IMR-90 (cell line): ENCODE measurements at regions not wholly inside any gene's neighbourhood (a gene's known extent, or its start where the extent isn't known, plus 50 kb on each side); places are given as distances from the start of the nearest gene placed in this dataset.

Source experiments
- BHLHE40 ChIP-seq: fragments of 150-350 bp; IDR thresholded peaks from 2 replicates; pipeline ENCODE4 v1.6.1; 2016; ENCODE audit warnings: mild to moderate bottlenecking, low read depth, low read length
- CEBPB ChIP-seq: IDR thresholded peaks from 2 replicates; pipeline ENCODE4 v1.6.1; 2012; ENCODE audit warnings: low read depth, low read length, improper control_type of control experiment
- CTCF ChIP-seq: conservative IDR thresholded peaks from 2 replicates; pipeline ENCODE4 v1.5.1; 2012; ENCODE audit warnings: mild to moderate bottlenecking, low read depth, low read length, improper control_type of control experiment
- MAZ ChIP-seq: IDR thresholded peaks from 2 replicates; pipeline ENCODE4 v1.6.1; 2012; ENCODE audit warnings: low read depth, mild to moderate bottlenecking, low read length, improper control_type of control experiment, moderate library complexity, borderline replicate concordance
- MXI1 ChIP-seq: IDR thresholded peaks from 2 replicates; pipeline ENCODE4 v1.6.1; 2012; ENCODE audit warnings: low read depth, mild to moderate bottlenecking, low read length, moderate library complexity, borderline replicate concordance
- POLR2A ChIP-seq: IDR thresholded peaks from 2 replicates; pipeline ENCODE4 v1.6.1; 2012; ENCODE audit warnings: mild to moderate bottlenecking, low read depth, low read length
- RFX5 ChIP-seq: IDR thresholded peaks from 2 replicates; pipeline ENCODE4 v1.8.0; 2012; ENCODE audit warnings: low read depth, mild to moderate bottlenecking, low read length, moderate library complexity
- SMC3 ChIP-seq: fragments of 150-350 bp; IDR thresholded peaks from 2 replicates; pipeline ENCODE4 v1.6.1; 2016; ENCODE audit warnings: low read depth, mild to moderate bottlenecking, antibody characterized with exemption, low read length, moderate library complexity

GRCh38 chr2:196587739-196588138 is 51.8 kb upstream of the CCDC150 start:
- TF ChIP-seq CTCF (no peak), MXI1 (no peak), BHLHE40 (no peak), POLR2A (no peak), SMC3 (no peak), MAZ (no peak), RFX5 (no peak), CEBPB (no peak)
